CD4-positive, alpha-beta memory T cell (primary cell): ENCODE measurements at regions not wholly inside any gene's neighbourhood (a gene's known extent, or its start where the extent isn't known, plus 50 kb on each side); places are given as distances from the start of the nearest gene placed in this dataset.

Experiments
- CTCF ChIA-PET: fragments of 350-600 bp; sonication (Branson Sonifier 250); formaldehyde crosslinking; loops from one replicate; lab custom pipeline; 2021; ENCODE audit warnings: inconsistent platforms; ENCODE audit not compliant: partially characterized antibody; lab: Charles Lee
- POLR2A ChIA-PET: fragments of 350-600 bp; sonication (Branson Sonifier 250); formaldehyde crosslinking; loops from one replicate; lab custom pipeline; 2021; ENCODE audit not compliant: partially characterized antibody; lab: Charles Lee
- DNase-seq, 5 donors: peaks; one replicate each; pipeline versions ENCODE4 v3.0.0 to v3.0.0-alpha.2; 2020 to 2022; ENCODE audit warnings: mixed read lengths in 1 of 5
- H3K27ac ChIP-seq: one replicate; pipeline ENCODE4 v1.7.0; 2013; ENCODE audit warnings: low read depth, low read length
- H3K27me3 ChIP-seq: 2 replicates; pipeline ENCODE4 v1.7.0; 2013; ENCODE audit warnings: mild to moderate bottlenecking, low read length, moderate library complexity; ENCODE audit not compliant: insufficient read depth
- H3K36me3 ChIP-seq: 2 replicates; pipeline ENCODE4 v1.7.0; 2013; ENCODE audit warnings: mild to moderate bottlenecking, low read length, moderate library complexity; ENCODE audit not compliant: insufficient read depth
- H3K4me1 ChIP-seq: 2 replicates; pipeline ENCODE4 v1.7.0; 2013; ENCODE audit warnings: mild to moderate bottlenecking, low read length, moderate library complexity; ENCODE audit not compliant: insufficient read depth
- H3K4me3 ChIP-seq, 2 donors: one replicate each; pipeline ENCODE4 v1.7.0; 2013; ENCODE audit warnings: low read length in 2 of 2, mild to moderate bottlenecking in 1 of 2
- H3K9me3 ChIP-seq, 2 donors: one replicate each; pipeline ENCODE4 v1.7.0; 2013; ENCODE audit warnings: low read length in 2 of 2, control low read depth in 1 of 2; ENCODE audit not compliant: control insufficient read depth in 1 of 2
- H3K27ac Mint-ChIP-seq, 7 donors: one replicate each; pipeline ENCODE4 v1.8.0; 2020 to 2021; ENCODE audit warnings: mixed read lengths in 7 of 7, mild to moderate bottlenecking in 6 of 7, inconsistent platforms in 3 of 7, moderate library complexity in 3 of 7
- H3K27me3 Mint-ChIP-seq, 2 donors: one replicate each; pipeline ENCODE4 v1.8.0; 2020 to 2021; ENCODE audit warnings: mixed read lengths in 2 of 2
- H3K36me3 Mint-ChIP-seq, 2 donors: one replicate each; pipeline ENCODE4 v1.8.0; 2020 to 2021; ENCODE audit warnings: mixed read lengths in 2 of 2, inconsistent platforms in 1 of 2, mild to moderate bottlenecking in 1 of 2
- H3K4me1 Mint-ChIP-seq, 4 donors: one replicate each; pipeline ENCODE4 v1.8.0; 2020 to 2021; ENCODE audit warnings: mixed read lengths in 4 of 4, mild to moderate bottlenecking in 1 of 4
- H3K4me3 Mint-ChIP-seq, 8 donors: one replicate each; pipeline ENCODE4 v1.8.0; 2020 to 2021; ENCODE audit warnings: mixed read lengths in 8 of 8, mild to moderate bottlenecking in 7 of 8, moderate library complexity in 6 of 8, inconsistent platforms in 3 of 8
- H3K9me3 Mint-ChIP-seq, 8 donors: one replicate each; pipeline ENCODE4 v1.8.0; 2020 to 2021; ENCODE audit warnings: mixed read lengths in 8 of 8, mild to moderate bottlenecking in 5 of 8, inconsistent platforms in 3 of 8, moderate library complexity in 1 of 8
- intact Hi-C: fragments of 100-400 bp; cut with micrococcal nuclease; formaldehyde crosslinking; loops from one replicate; pipeline ENCODE4 v1.15.1; 2023

- Mint-ChIP-seq H3K27ac (no peak overlapping the region), H3K36me3 (no peaks in the 10 kb centered on the region), H3K4me1 (no peaks in the 10 kb centered on the region), H3K9me3 (peaks cover 0 to 3% (median 0%) of the 10 kb centered on the region in 8 donors), H3K4me3 (no peak overlapping the region), H3K27me3 (no peaks in the 10 kb centered on the region)
- no peak overlapping the region for H3K27ac ChIP-seq
- no peaks in the 10 kb centered on the region for H3K27me3 ChIP-seq
- ChIA-PET CTCF (no interaction called here), POLR2A (no interaction called here)
- no peaks in the 10 kb centered on the region for H3K36me3 ChIP-seq
- H3K9me3 ChIP-seq, result no peaks in the 10 kb centered on the region
- no peaks in the 10 kb centered on the region for H3K4me1 ChIP-seq
- no peak for DNase-seq
- intact Hi-C loops, result no loop called here
- no peak overlapping the region for H3K4me3 ChIP-seq
Observed at GRCh38 chr12:23115984-23116383, 491.0 kb downstream of the ETNK1 start.

- no peaks in the 10 kb centered on the region for H3K27me3 Mint-ChIP-seq
- Histone ChIP-seq H3K4me3 (no peak overlapping the region), H3K27ac (no peak overlapping the region), H3K4me1 (no peaks in the 10 kb centered on the region), H3K9me3 (no peaks in the 10 kb centered on the region), H3K27me3 (no peaks in the 10 kb centered on the region), H3K36me3 (no peaks in the 10 kb centered on the region)
- H3K4me1 Mint-ChIP-seq, result no peaks in the 10 kb centered on the region
- intact Hi-C loops, result no loop called here
- no peak for DNase-seq
- no peak overlapping the region for H3K27ac Mint-ChIP-seq
- H3K4me3 Mint-ChIP-seq, result no peak overlapping the region
- CTCF ChIA-PET, result no interaction called here
- POLR2A ChIA-PET, result no interaction called here
- H3K36me3 Mint-ChIP-seq, result no peaks in the 10 kb centered on the region
- H3K9me3 Mint-ChIP-seq, result peaks cover 0 to 3% (median 0%) of the 10 kb centered on the region in 8 donors
Observed at GRCh38 chr12:23126794-23127193, 501.8 kb downstream of the ETNK1 start.

- POLR2A ChIA-PET, result no interaction called here
- Histone ChIP-seq H3K27me3 (no peaks in the 10 kb centered on the region), H3K36me3 (no peaks in the 10 kb centered on the region), H3K4me3 (no peak overlapping the region), H3K9me3 (no peaks in the 10 kb centered on the region), H3K27ac (no peak overlapping the region), H3K4me1 (no peaks in the 10 kb centered on the region)
- intact Hi-C loops, result no loop called here
- no peaks in the 10 kb centered on the region for H3K4me1 Mint-ChIP-seq
- H3K36me3 Mint-ChIP-seq, result no peaks in the 10 kb centered on the region
- H3K27ac Mint-ChIP-seq, result no peak overlapping the region
- no peak overlapping the region for H3K4me3 Mint-ChIP-seq
- peaks cover 0 to 3% (median 0%) of the 10 kb centered on the region in 8 donors for H3K9me3 Mint-ChIP-seq
- H3K27me3 Mint-ChIP-seq, result no peaks in the 10 kb centered on the region
- DNase-seq, result no peak
- CTCF ChIA-PET, result no interaction called here
Observed at GRCh38 chr12:23127701-23128100, 502.7 kb downstream of the ETNK1 start.

GRCh38 chr12:23128462-23128861, 503.5 kb downstream of the ETNK1 start:
- Mint-ChIP-seq H3K27me3 (no peaks in the 10 kb centered on the region), H3K9me3 (peaks cover 0 to 3% (median 0%) of the 10 kb centered on the region in 8 donors), H3K36me3 (no peaks in the 10 kb centered on the region), H3K4me1 (no peaks in the 10 kb centered on the region), H3K4me3 (no peak overlapping the region), H3K27ac (no peak overlapping the region)
- Histone ChIP-seq H3K4me3 (no peak overlapping the region), H3K36me3 (no peaks in the 10 kb centered on the region), H3K4me1 (no peaks in the 10 kb centered on the region), H3K27ac (no peak overlapping the region), H3K9me3 (no peaks in the 10 kb centered on the region), H3K27me3 (no peaks in the 10 kb centered on the region)
- CTCF ChIA-PET, result no interaction called here
- intact Hi-C loops, result no loop called here
- POLR2A ChIA-PET, result no interaction called here
- no peak for DNase-seq

- Mint-ChIP-seq H3K27ac (no peak overlapping the region), H3K4me1 (no peaks in the 10 kb centered on the region), H3K27me3 (no peaks in the 10 kb centered on the region), H3K4me3 (no peak overlapping the region), H3K9me3 (no peaks in the 10 kb centered on the region), H3K36me3 (no peaks in the 10 kb centered on the region)
- Histone ChIP-seq H3K9me3 (no peaks in the 10 kb centered on the region), H3K27me3 (no peaks in the 10 kb centered on the region), H3K27ac (no peak overlapping the region), H3K4me3 (no peak overlapping the region), H3K36me3 (no peaks in the 10 kb centered on the region), H3K4me1 (no peaks in the 10 kb centered on the region)
- intact Hi-C loops, result no loop called here
- DNase-seq, result no peak
- ChIA-PET POLR2A (no interaction called here), CTCF (no interaction called here)
Observed at GRCh38 chr12:23132357-23132756, 507.4 kb downstream of the ETNK1 start.

- intact Hi-C loops, result no loop called here
Observed at GRCh38 chr12:23133471-23133870, 508.5 kb downstream of the ETNK1 start.

GRCh38 chr12:23139026-23139425, 514.1 kb downstream of the ETNK1 start:
- Mint-ChIP-seq H3K9me3 (peaks cover 0 to 9% (median 3%) of the 10 kb centered on the region in 8 donors), H3K27me3 (no peaks in the 10 kb centered on the region), H3K27ac (no peak overlapping the region), H3K4me3 (no peak overlapping the region), H3K4me1 (no peaks in the 10 kb centered on the region), H3K36me3 (no peaks in the 10 kb centered on the region)
- no peak for DNase-seq
- Histone ChIP-seq H3K27ac (no peak overlapping the region), H3K4me1 (no peaks in the 10 kb centered on the region), H3K9me3 (no peaks in the 10 kb centered on the region), H3K27me3 (no peaks in the 10 kb centered on the region), H3K4me3 (no peak overlapping the region), H3K36me3 (no peaks in the 10 kb centered on the region)
- intact Hi-C loops, result no loop called here
- ChIA-PET POLR2A (no interaction called here), CTCF (no interaction called here)

More at GRCh38 chr12:23133471-23133870, 508.5 kb downstream of the ETNK1 start:
- Mint-ChIP-seq H3K4me3 (no peak overlapping the region), H3K27ac (no peak overlapping the region), H3K27me3 (no peaks in the 10 kb centered on the region), H3K4me1 (no peaks in the 10 kb centered on the region), H3K36me3 (no peaks in the 10 kb centered on the region), H3K9me3 (no peaks in the 10 kb centered on the region)
- ChIA-PET CTCF (no interaction called here), POLR2A (no interaction called here)
- DNase-seq, result no peak
- Histone ChIP-seq H3K4me3 (no peak overlapping the region), H3K9me3 (no peaks in the 10 kb centered on the region), H3K4me1 (no peaks in the 10 kb centered on the region), H3K36me3 (no peaks in the 10 kb centered on the region), H3K27ac (no peak overlapping the region), H3K27me3 (no peaks in the 10 kb centered on the region)

- H3K9me3 ChIP-seq, result no peaks in the 10 kb centered on the region
- H3K27me3 Mint-ChIP-seq, result peaks cover 0 to 2% of the 10 kb centered on the region in 2 donors
- H3K9me3 Mint-ChIP-seq, result peaks cover 6 to 23% (median 11%) of the 10 kb centered on the region in 8 donors
- no peak overlapping the region for H3K4me3 Mint-ChIP-seq
- POLR2A ChIA-PET, result no interaction called here
- H3K36me3 ChIP-seq, result no peaks in the 10 kb centered on the region
- H3K4me3 ChIP-seq, result no peak overlapping the region
- CTCF ChIA-PET, result no interaction called here
- no peak overlapping the region for H3K27ac ChIP-seq
- intact Hi-C loops, result no loop called here
- H3K4me1 Mint-ChIP-seq, result no peaks in the 10 kb centered on the region
- DNase-seq, result no peak
- H3K4me1 ChIP-seq, result no peaks in the 10 kb centered on the region
- H3K27ac Mint-ChIP-seq, result no peak overlapping the region
- no peaks in the 10 kb centered on the region for H3K36me3 Mint-ChIP-seq
- no peaks in the 10 kb centered on the region for H3K27me3 ChIP-seq
Observed at GRCh38 chr12:23140710-23141109, 515.7 kb downstream of the ETNK1 start.
